Thyroid gland (tissue), 4 donors: ENCODE measurements at regions not wholly inside any gene's neighbourhood (a gene's known extent, or its start where the extent isn't known, plus 50 kb on each side); places are given as distances from the start of the nearest gene placed in this dataset.

Source experiments
- POLR2A ChIP-seq, 2 donors: fragments of 450-650 bp; IDR thresholded peaks; one replicate each; pipeline ENCODE4 v1.6.1; 2017; ENCODE audit warnings: antibody characterized with exemption in 2 of 2, mild to moderate bottlenecking in 2 of 2, moderate library complexity in 1 of 2
- TF ChIP-seq, protein P1 (sequence below), 6 experiments: fragments of 200-600 bp in 3 of 6; fragments of 450-650 bp in 3 of 6; sonication (generic) in 3 of 6; IDR thresholded peaks; one replicate each; pipeline ENCODE4 v1.5.1; 2016 to 2019; ENCODE audit warnings: antibody characterized with exemption in 6 of 6, mild to moderate bottlenecking in 2 of 6, inconsistent platforms in 1 of 6, moderate library complexity in 1 of 6

DNA sequence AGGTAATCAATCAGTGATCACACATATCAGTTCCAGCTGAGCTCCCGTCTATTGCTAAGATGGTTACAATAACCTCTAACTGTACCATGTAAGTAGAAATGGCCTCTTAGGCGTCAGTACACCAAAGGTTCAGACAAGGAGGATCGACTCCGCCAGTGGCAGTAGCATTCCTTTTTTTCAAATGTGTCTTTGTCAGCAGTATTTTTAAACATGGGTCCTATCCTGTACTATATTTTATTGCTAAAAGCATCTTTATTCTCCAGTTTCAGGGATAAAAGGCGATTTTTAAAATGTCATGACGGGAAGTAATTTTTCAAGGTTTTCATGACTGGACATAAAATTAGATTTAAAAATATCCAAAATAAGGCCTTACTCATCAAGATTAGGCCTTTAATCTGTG is 64.8 kb upstream of the TBCA start:
- TF ChIP-seq, protein P1, sequence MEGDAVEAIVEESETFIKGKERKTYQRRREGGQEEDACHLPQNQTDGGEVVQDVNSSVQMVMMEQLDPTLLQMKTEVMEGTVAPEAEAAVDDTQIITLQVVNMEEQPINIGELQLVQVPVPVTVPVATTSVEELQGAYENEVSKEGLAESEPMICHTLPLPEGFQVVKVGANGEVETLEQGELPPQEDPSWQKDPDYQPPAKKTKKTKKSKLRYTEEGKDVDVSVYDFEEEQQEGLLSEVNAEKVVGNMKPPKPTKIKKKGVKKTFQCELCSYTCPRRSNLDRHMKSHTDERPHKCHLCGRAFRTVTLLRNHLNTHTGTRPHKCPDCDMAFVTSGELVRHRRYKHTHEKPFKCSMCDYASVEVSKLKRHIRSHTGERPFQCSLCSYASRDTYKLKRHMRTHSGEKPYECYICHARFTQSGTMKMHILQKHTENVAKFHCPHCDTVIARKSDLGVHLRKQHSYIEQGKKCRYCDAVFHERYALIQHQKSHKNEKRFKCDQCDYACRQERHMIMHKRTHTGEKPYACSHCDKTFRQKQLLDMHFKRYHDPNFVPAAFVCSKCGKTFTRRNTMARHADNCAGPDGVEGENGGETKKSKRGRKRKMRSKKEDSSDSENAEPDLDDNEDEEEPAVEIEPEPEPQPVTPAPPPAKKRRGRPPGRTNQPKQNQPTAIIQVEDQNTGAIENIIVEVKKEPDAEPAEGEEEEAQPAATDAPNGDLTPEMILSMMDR (IDR thresholded peaks at IDR 0.05), result no peak
- no peak for TF ChIP-seq POLR2A (IDR thresholded peaks at IDR 0.05)
